ENCODE measurements at regions not wholly inside any gene's neighbourhood (a gene's known extent, or its start where the extent isn't known, plus 50 kb on each side); places are given as distances from the start of the nearest gene placed in this dataset.

DNA sequence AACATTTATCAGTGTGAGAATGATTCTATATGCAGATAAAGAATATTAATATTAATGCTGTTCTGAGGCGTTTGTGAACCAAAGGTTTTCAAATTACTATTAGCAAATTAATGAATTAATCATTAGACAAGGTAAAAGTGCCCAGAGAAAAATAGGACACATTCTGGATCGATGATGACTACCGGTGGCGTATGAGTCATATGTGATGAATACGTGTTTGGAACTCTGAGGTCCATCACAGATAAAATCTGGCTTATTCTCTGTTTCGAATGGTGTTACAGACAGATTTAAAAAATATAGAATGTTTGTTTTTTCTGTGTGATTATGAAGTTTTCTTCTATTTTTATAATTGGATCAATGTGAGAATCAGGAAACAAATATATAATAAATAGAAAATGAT is 79.2 kb upstream of the RTL1 start:
- TF ChIP-seq, protein P1, sequence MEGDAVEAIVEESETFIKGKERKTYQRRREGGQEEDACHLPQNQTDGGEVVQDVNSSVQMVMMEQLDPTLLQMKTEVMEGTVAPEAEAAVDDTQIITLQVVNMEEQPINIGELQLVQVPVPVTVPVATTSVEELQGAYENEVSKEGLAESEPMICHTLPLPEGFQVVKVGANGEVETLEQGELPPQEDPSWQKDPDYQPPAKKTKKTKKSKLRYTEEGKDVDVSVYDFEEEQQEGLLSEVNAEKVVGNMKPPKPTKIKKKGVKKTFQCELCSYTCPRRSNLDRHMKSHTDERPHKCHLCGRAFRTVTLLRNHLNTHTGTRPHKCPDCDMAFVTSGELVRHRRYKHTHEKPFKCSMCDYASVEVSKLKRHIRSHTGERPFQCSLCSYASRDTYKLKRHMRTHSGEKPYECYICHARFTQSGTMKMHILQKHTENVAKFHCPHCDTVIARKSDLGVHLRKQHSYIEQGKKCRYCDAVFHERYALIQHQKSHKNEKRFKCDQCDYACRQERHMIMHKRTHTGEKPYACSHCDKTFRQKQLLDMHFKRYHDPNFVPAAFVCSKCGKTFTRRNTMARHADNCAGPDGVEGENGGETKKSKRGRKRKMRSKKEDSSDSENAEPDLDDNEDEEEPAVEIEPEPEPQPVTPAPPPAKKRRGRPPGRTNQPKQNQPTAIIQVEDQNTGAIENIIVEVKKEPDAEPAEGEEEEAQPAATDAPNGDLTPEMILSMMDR (IDR thresholded peaks at IDR 0.05; ENCODE audit: insufficient read depth, low read length, poor library complexity, severe bottlenecking), result no peak
- TF ChIP-seq EZH2phosphoT487 (conservative IDR thresholded peaks at IDR 0.05; ENCODE audit: low read length), result no peak
